Left hindlimb (tissue), 1 donor: ENCODE measurements at regions not wholly inside any gene's neighbourhood (a gene's known extent, or its start where the extent isn't known, plus 50 kb on each side); places are given as distances from the start of the nearest gene placed in this dataset.

ENCODE experiments used
- DNase-seq: peaks from one replicate; pipeline ENCODE4 v3.0.0-alpha.2; 2018

GRCh38 chr10:65847436-65848230 lies 1078.2 kb upstream of the LRRTM3 start:
- no peak for DNase-seq

GRCh38 chr10:65858841-65859240 lies 1067.0 kb upstream of the LRRTM3 start:
- DNase-seq, result no peak

GRCh38 chr10:65861249-65861648 lies 1064.6 kb upstream of the LRRTM3 start:
- no peak for DNase-seq
